Stomach (tissue), 4 donors: ENCODE measurements at regions not wholly inside any gene's neighbourhood (a gene's known extent, or its start where the extent isn't known, plus 50 kb on each side); places are given as distances from the start of the nearest gene placed in this dataset.

Source experiments
- CTCF ChIP-seq, 7 experiments: fragments of 450-650 bp in 4 of 7; fragments of 200-600 bp in 3 of 7; sonication (generic) in 3 of 7; IDR thresholded peaks; one replicate each; pipeline ENCODE4 v1.5.1; 2016 to 2019; ENCODE audit warnings: antibody characterized with exemption in 7 of 7, control low read depth in 2 of 7, mild to moderate bottlenecking in 1 of 7
- POLR2AphosphoS5 ChIP-seq, 3 donors: sonication (generic); formaldehyde crosslinking; IDR thresholded peaks; one replicate each; pipeline ENCODE4 v1.6.1; 2016; ENCODE audit warnings: antibody characterized with exemption in 3 of 3

GRCh38 chr11:109298865-109299264, 123.1 kb upstream of the C11orf87 start:
- TF ChIP-seq CTCF (IDR thresholded peaks at IDR 0.05) (no peak), POLR2AphosphoS5 (IDR thresholded peaks at IDR 0.05) (no peak)
